ENCODE measurements at regions not wholly inside any gene's neighbourhood (a gene's known extent, or its start where the extent isn't known, plus 50 kb on each side); places are given as distances from the start of the nearest gene placed in this dataset.

DNA sequence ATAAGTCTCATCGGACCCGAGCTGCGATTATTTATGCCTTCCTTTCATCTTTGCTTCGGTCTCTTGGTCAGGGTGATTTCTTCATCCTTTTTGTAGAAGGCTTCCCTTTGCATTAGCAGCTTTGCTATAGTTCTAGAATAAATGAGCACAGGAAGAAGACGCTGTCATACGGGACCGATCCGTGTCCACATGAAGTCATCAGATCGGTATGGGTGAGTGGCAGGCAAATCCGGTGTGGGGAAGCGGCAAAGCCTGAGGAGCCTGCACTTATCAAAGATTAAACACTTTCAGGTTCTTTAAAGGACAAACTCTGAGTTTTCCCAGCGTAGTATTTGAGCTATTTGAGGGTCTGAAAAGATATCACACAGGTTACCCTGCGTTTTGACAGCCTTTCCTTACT, 119.3 kb downstream of the IRS2 start:
- no peak for ATAC-seq
- no peak for TF ChIP-seq POLR2A (IDR thresholded peaks at IDR 0.05)
- TF ChIP-seq, protein P1, sequence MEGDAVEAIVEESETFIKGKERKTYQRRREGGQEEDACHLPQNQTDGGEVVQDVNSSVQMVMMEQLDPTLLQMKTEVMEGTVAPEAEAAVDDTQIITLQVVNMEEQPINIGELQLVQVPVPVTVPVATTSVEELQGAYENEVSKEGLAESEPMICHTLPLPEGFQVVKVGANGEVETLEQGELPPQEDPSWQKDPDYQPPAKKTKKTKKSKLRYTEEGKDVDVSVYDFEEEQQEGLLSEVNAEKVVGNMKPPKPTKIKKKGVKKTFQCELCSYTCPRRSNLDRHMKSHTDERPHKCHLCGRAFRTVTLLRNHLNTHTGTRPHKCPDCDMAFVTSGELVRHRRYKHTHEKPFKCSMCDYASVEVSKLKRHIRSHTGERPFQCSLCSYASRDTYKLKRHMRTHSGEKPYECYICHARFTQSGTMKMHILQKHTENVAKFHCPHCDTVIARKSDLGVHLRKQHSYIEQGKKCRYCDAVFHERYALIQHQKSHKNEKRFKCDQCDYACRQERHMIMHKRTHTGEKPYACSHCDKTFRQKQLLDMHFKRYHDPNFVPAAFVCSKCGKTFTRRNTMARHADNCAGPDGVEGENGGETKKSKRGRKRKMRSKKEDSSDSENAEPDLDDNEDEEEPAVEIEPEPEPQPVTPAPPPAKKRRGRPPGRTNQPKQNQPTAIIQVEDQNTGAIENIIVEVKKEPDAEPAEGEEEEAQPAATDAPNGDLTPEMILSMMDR (IDR thresholded peaks at IDR 0.05 in 4 of 5, conservative IDR thresholded peaks at IDR 0.05 in 1 of 5): no peak
- intact Hi-C loops (cut with DNase I; ENCODE audit: low total_unique reads) (no loop called here), in situ Hi-C loops (cut with MboI; ENCODE audit: low sequenced_read_pairs in 4 of 4) (no loop called here)
- Histone ChIP-seq H3K4me3 (no peak overlapping the region), H3K9me3 (no peaks in the 10 kb centered on the region), H3K27ac (no peak overlapping the region), H3K36me3 (no peaks in the 10 kb centered on the region), H3K4me1 (no peaks in the 10 kb centered on the region), H3K27me3 (peaks cover 0 to 5% (median 4%) of the 10 kb centered on the region in 3 donors)
- DNase-seq: no peak

DNA sequence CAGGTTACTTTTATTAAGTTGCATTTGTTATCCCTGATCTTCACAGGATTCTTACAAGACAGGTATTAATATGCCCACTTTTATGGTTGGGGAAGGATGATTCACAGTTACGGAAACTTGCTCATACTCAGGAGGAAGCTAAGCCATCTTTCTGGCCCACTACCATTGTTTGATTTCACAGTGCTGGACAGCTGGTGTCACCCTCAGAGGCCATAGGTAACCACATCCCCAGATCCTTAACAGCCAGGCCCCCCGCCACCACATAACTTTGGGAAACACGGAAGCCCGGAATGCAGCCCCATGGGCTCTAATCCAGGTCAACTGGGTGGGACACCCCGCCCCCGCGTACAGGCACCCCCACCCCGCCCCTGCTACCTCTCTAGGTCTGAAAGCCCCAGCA, 119.7 kb downstream of the IRS2 start:
- intact Hi-C loops (cut with DNase I; ENCODE audit: low total_unique reads): no loop called here
- Histone ChIP-seq H3K4me1 (no peaks in the 10 kb centered on the region), H3K4me3 (no peak overlapping the region), H3K27me3 (peaks cover 0 to 5% (median 4%) of the 10 kb centered on the region in 3 donors), H3K9me3 (no peaks in the 10 kb centered on the region), H3K27ac (no peak overlapping the region), H3K36me3 (no peaks in the 10 kb centered on the region)
- TF ChIP-seq POLR2A (IDR thresholded peaks at IDR 0.05): no peak
- TF ChIP-seq, protein P1 (IDR thresholded peaks at IDR 0.05 in 4 of 5, conservative IDR thresholded peaks at IDR 0.05 in 1 of 5): no peak
- no peak for ATAC-seq
- in situ Hi-C loops (cut with MboI; ENCODE audit: low sequenced_read_pairs in 4 of 4): no loop called here
- DNase-seq: no peak

- Histone ChIP-seq H3K4me3 (no peak overlapping the region), H3K9me3 (no peaks in the 10 kb centered on the region), H3K36me3 (no peaks in the 10 kb centered on the region), H3K27ac (no peak overlapping the region), H3K27me3 (peaks cover 0 to 5% (median 4%) of the 10 kb centered on the region in 3 donors), H3K4me1 (no peaks in the 10 kb centered on the region)
- in situ Hi-C loops (cut with MboI; ENCODE audit: low sequenced_read_pairs in 4 of 4) (no loop called here), intact Hi-C loops (cut with DNase I; ENCODE audit: low total_unique reads) (no loop called here)
- TF ChIP-seq, protein P1 (IDR thresholded peaks at IDR 0.05 in 4 of 5, conservative IDR thresholded peaks at IDR 0.05 in 1 of 5): no peak
- TF ChIP-seq POLR2A (IDR thresholded peaks at IDR 0.05): no peak
- no peak for DNase-seq
- ATAC-seq: no peak
These were observed 120.6 kb downstream of the IRS2 start for GRCh38 chr13:109665781-109666249.

- DNase-seq (no peak), ATAC-seq (no peak)
- Histone ChIP-seq H3K4me1 (no peaks in the 10 kb centered on the region), H3K4me3 (no peak overlapping the region), H3K36me3 (no peaks in the 10 kb centered on the region), H3K27me3 (peaks cover 0 to 5% (median 4%) of the 10 kb centered on the region in 3 donors), H3K9me3 (no peaks in the 10 kb centered on the region), H3K27ac (no peak overlapping the region)
- intact Hi-C loops (cut with DNase I; ENCODE audit: low total_unique reads): no loop called here
- in situ Hi-C loops (cut with MboI; ENCODE audit: low sequenced_read_pairs in 4 of 4): no loop called here
- TF ChIP-seq, protein P1 (IDR thresholded peaks at IDR 0.05 in 4 of 5, conservative IDR thresholded peaks at IDR 0.05 in 1 of 5): no peak
- TF ChIP-seq POLR2A (IDR thresholded peaks at IDR 0.05): no peak
These were observed 121.1 kb downstream of the IRS2 start for GRCh38 chr13:109665240-109665639.

- Histone ChIP-seq H3K4me3 (no peak overlapping the region), H3K4me1 (peaks cover 0 to 6% of the 10 kb centered on the region in 2 donors), H3K9me3 (no peaks in the 10 kb centered on the region), H3K36me3 (no peaks in the 10 kb centered on the region), H3K27me3 (no peaks in the 10 kb centered on the region), H3K27ac (no peak overlapping the region)
- ATAC-seq (no peak), DNase-seq (no peak)
- in situ Hi-C loops (cut with MboI; ENCODE audit: low sequenced_read_pairs in 4 of 4) (no loop called here), intact Hi-C loops (cut with DNase I; ENCODE audit: low total_unique reads) (no loop called here)
- no peak for TF ChIP-seq POLR2A (IDR thresholded peaks at IDR 0.05)
- TF ChIP-seq, protein P1 (IDR thresholded peaks at IDR 0.05 in 4 of 5, conservative IDR thresholded peaks at IDR 0.05 in 1 of 5): no peak
These were observed 129.0 kb downstream of the IRS2 start for GRCh38 chr13:109657395-109657794.

Data from gastrocnemius medialis (tissue), 4 donors.